ENCODE measurements at regions not wholly inside any gene's neighbourhood (a gene's known extent, or its start where the extent isn't known, plus 50 kb on each side); places are given as distances from the start of the nearest gene placed in this dataset.

- DNase-seq (ENCODE audit: low read depth in 2 of 2), result no peak
Observed at GRCh38 chr6:65903992-65904391, 197.0 kb upstream of the EYS start.

- no peak for DNase-seq (ENCODE audit: low read depth in 2 of 2)
Observed at GRCh38 chr6:65900928-65901327, 193.9 kb upstream of the EYS start.

- no peak for DNase-seq (ENCODE audit: low read depth in 2 of 2)
Observed at GRCh38 chr6:65896140-65896539, 189.1 kb upstream of the EYS start.

DNA sequence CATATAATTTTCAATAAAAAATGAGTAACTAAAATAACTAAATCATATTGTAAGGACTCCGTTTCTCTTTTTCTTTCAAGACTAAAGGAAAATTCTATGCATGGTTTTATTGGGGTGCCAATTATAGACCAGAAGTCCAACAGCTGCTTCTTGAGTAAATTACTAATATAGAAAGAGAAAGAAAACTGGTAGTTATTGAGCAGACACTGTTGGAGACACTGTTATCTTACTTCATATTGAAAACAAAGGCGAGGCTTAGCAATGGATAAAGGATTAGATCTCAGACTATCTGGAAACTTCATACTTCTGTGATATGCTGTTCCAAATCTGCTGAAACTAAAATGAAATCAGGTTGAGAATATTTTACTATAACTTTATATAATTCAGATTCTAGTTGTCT, 169.6 kb upstream of the EYS start:
- DNase-seq (ENCODE audit: low read depth in 2 of 2), result no peak

GRCh38 chr6:65852369-65852852, 145.4 kb upstream of the EYS start:
- no peak for DNase-seq (ENCODE audit: low read depth in 2 of 2)

GRCh38 chr6:65830151-65830550, 123.1 kb upstream of the EYS start:
- no peak for DNase-seq (ENCODE audit: low read depth in 2 of 2)

DNA sequence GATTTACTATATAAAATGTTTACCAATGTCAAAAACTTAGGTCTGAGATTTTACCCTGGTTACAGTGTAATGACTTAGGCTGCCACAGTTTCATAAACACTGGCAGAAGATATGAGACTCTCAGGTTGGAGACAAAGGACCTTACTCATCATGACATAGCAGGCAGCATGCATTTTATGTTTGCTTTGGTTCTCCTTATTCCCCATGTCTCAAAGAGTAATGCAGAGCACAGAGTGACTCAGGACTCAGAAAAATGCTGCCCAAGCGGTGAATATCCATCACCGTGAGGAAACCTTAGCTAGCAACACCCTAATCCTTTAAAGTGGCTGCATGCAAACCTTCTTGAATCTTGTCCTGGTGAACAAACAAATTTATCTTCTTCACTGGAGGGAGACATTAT, 112.1 kb upstream of the EYS start:
- no peak for DNase-seq (ENCODE audit: low read depth in 2 of 2)

DNA sequence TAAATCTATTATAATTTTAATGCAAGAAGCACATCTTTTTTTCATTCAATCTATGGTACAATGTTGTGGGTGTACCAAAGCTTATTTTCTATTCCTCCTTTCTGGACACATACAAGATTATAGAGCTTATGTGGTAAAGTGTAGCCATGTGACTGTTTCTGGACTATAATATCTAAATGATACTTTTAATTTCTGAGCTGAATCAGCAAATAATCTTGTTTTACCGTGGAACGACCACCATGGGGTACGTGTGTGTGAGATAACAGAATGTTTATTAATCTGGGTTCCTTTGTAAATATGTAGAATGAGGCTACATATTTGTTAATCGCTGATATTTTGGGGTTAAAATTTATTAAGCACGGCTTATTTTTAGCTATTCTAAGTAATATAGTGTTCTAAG, 111.5 kb upstream of the EYS start:
- no peak for DNase-seq (ENCODE audit: low read depth in 2 of 2)

- no peak for DNase-seq (ENCODE audit: low read depth in 2 of 2)
Observed at GRCh38 chr6:65816991-65817390, 110.0 kb upstream of the EYS start.

DNA sequence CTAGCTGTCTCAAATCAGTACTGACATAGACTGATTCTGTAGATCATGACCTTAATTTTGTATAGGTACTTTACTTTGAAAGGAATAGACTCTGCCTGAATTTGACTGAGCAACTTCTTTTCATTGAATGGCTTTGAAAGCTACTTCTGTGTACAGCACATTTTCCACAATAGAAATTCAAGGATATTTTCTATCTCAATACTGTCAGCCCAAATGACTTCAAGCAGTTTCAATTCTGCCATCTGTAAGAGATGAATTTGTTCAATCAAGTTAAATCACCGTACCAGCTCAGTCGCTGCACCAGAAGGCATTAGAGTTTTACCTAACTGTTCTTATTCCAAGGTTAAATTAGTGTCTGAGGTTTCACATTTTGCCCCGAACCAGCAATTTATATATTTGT, 107.0 kb upstream of the EYS start:
- no peak for DNase-seq (ENCODE audit: low read depth in 2 of 2)

GRCh38 chr6:65803186-65803585, 96.2 kb upstream of the EYS start:
- DNase-seq (ENCODE audit: low read depth in 2 of 2), result no peak

- no peak for DNase-seq (ENCODE audit: low read depth in 2 of 2)
Observed at GRCh38 chr6:65799389-65799788, 92.4 kb upstream of the EYS start.

GRCh38 chr6:65798280-65799014, 91.4 kb upstream of the EYS start:
- no peak for DNase-seq (ENCODE audit: low read depth in 2 of 2)

GRCh38 chr6:65790666-65791065, 83.6 kb upstream of the EYS start:
- DNase-seq (ENCODE audit: low read depth in 2 of 2), result no peak

- no peak for DNase-seq (ENCODE audit: low read depth in 2 of 2)
Observed at GRCh38 chr6:65787787-65788186, 80.8 kb upstream of the EYS start.

- DNase-seq (ENCODE audit: low read depth in 2 of 2), result no peak
Observed at GRCh38 chr6:65786815-65787214, 79.8 kb upstream of the EYS start.

DNA sequence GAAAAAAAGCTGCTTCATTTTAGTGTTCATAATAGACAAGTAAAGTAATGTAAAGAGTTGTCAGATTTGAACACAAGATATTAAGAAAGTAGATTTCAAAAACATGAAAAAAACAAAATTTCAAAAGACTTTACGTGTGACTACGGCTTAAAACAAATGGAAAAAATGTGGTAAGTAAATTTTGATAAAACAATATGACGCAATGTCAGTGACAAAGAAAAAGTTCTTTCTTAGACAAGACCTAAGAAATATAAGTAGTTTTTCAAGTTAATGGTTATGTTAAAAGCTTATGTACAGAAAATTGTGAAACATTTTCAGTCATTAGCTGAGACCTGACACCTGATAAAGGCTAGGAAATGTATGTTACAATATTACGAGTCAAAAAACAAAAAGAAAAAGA, 73.7 kb upstream of the EYS start:
- DNase-seq (ENCODE audit: low read depth in 2 of 2), result no peak

DNA sequence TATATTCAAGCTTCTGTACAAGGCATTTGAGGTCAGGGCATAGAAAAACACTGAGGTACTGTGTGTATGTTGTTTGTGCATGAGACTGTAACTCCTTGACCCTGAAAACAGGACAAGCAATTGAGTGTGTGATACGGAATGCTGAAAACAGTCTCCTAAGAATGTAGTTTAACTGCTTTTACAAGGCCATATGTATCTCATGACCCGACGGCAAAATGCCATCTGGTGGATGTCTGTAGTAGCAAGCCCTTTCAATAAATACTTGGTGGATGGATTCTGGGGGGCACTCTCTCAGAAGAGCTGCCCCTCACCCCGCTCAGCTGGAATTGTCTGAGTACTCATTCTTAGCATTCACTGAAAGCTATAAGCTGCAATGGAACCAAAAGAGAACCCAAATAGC, 69.3 kb upstream of the EYS start:
- no peak for DNase-seq (ENCODE audit: low read depth in 2 of 2)

DNA sequence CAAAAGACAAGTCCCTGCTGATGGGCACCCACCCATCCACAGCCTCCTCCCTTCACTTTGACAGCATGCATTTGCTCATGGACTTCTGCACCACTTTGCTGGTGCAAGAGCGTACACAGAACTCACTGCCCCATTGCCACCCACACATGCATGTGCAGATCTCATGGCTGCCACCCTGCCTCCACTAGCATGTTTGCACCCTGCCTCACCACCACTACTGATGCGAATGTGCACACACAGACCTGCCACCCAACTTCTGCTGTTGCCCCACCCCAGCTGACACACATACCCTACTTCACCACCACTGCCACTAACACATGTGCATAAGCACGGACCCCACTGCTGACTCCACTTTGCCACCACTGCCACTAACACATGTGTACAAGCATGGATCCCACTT, 64.9 kb upstream of the EYS start:
- no peak for DNase-seq (ENCODE audit: low read depth in 2 of 2)

GRCh38 chr6:65761890-65762289, 54.9 kb upstream of the EYS start:
- no peak for DNase-seq (ENCODE audit: low read depth in 2 of 2)

GRCh38 chr6:65760285-65760684, 53.3 kb upstream of the EYS start:
- no peak for DNase-seq (ENCODE audit: low read depth in 2 of 2)

Data from activated CD4-positive, alpha-beta T cell treated with anti-CD3 and anti-CD28 coated beads for 24 hours (primary cell).